ENCODE measurements at regions not wholly inside any gene's neighbourhood (a gene's known extent, or its start where the extent isn't known, plus 50 kb on each side); places are given as distances from the start of the nearest gene placed in this dataset.

- TF ChIP-seq CEBPB (IDR thresholded peaks at IDR 0.05; ENCODE audit: low read depth, low read length), result no peak
- no peak for TF ChIP-seq SP2 (IDR thresholded peaks at IDR 0.05; ENCODE audit: low read length)
These were observed 92.0 kb downstream of the SLC17A6 start (continued) for GRCh38 chr11:22430141-22430541.

Data from H1 (cell line).